Esophagus squamous epithelium (tissue), 5 donors: ENCODE measurements at regions not wholly inside any gene's neighbourhood (a gene's known extent, or its start where the extent isn't known, plus 50 kb on each side); places are given as distances from the start of the nearest gene placed in this dataset.

Experiments used
- DNase-seq: peaks from one replicate; lab custom pipeline; 2025; lab: John Stamatoyannopoulos, UW
- H3K27ac ChIP-seq, 4 donors: fragments of 200-600 bp; sonication (generic); one replicate each; pipeline ENCODE4 v1.5.1; 2016 to 2019; ENCODE audit warnings: mild to moderate bottlenecking in 1 of 4
- H3K27me3 ChIP-seq, 4 donors: fragments of 200-600 bp; sonication (generic); 1 replicate in 3 of 4; 2 replicates in 1 of 4; pipeline versions ENCODE4 v1.5.1 to v1.6.0; 2017 to 2021; ENCODE audit warnings: antibody characterized with exemption in 1 of 4
- H3K36me3 ChIP-seq, 3 donors: fragments of 200-600 bp; sonication (generic); one replicate each; pipeline ENCODE4 v1.5.1; 2016 to 2019
- H3K4me1 ChIP-seq, 3 donors: fragments of 200-600 bp; sonication (generic); one replicate each; pipeline ENCODE4 v1.5.1; 2017 to 2019
- H3K4me3 ChIP-seq, 4 donors: fragments of 200-600 bp; sonication (generic); 1 replicate in 3 of 4; 2 replicates in 1 of 4; pipeline ENCODE4 v1.5.1; 2016 to 2019; ENCODE audit warnings: mild to moderate bottlenecking in 2 of 4, moderate library complexity in 1 of 4
- H3K9me3 ChIP-seq, 3 donors: fragments of 200-600 bp; sonication (generic); one replicate each; pipeline ENCODE4 v1.5.1; 2016 to 2019
- CTCF ChIP-seq, 6 experiments: fragments of 450-650 bp in 4 of 6; fragments of 200-600 bp in 2 of 6; sonication (generic) in 2 of 6; IDR thresholded peaks; one replicate each; pipeline ENCODE4 v1.5.1; 2016 to 2019; ENCODE audit warnings: antibody characterized with exemption in 6 of 6, mild to moderate bottlenecking in 4 of 6, moderate library complexity in 4 of 6
- POLR2A ChIP-seq, 4 donors: fragments of 450-650 bp; IDR thresholded peaks; one replicate each; pipeline ENCODE4 v1.6.1; 2017; ENCODE audit warnings: antibody characterized with exemption in 4 of 4, mild to moderate bottlenecking in 4 of 4, moderate library complexity in 3 of 4
- WGBS, 2 donors: methylation state at CpG; one replicate each; pipeline ENCODE4 v1.1.5; 2018; 5-methylcytosine and 5-hydroxymethylcytosine counted together
- intact Hi-C: fragments of 100-400 bp; cut with DNase I; formaldehyde crosslinking; loops from one replicate; pipeline ENCODE4 v1.15.0; 2022
- donor health status: DM: yes; HTN: yes; CAD: no.

- intact Hi-C loops, result no loop called here
Measured at GRCh38 chr3:163915280-163915679, 1163.0 kb downstream of the SI start.

GRCh38 chr3:163914567-163914966 is 1163.7 kb downstream of the SI start:
- intact Hi-C loops, result no loop called here
- H3K27ac ChIP-seq, result no peak overlapping the region
- H3K27me3 ChIP-seq, result no peaks in the 10 kb centered on the region
- no peak overlapping the region for H3K4me3 ChIP-seq
- no peak for TF ChIP-seq CTCF (IDR thresholded peaks at IDR 0.05)
- DNase-seq, result no peak
- 93 to 100% methylated on average over 1 of the region's 1 CpG for WGBS, 2 donors
- no peaks in the 10 kb centered on the region for H3K4me1 ChIP-seq
- H3K9me3 ChIP-seq, result no peaks in the 10 kb centered on the region
- no peaks in the 10 kb centered on the region for H3K36me3 ChIP-seq

More at GRCh38 chr3:163915280-163915679, 1163.0 kb downstream of the SI start:
- no peak for TF ChIP-seq CTCF (IDR thresholded peaks at IDR 0.05)
- no peak for TF ChIP-seq POLR2A (IDR thresholded peaks at IDR 0.05)
- Histone ChIP-seq H3K9me3 (no peaks in the 10 kb centered on the region), H3K4me1 (no peaks in the 10 kb centered on the region), H3K4me3 (no peak overlapping the region), H3K27ac (no peak overlapping the region), H3K36me3 (no peaks in the 10 kb centered on the region), H3K27me3 (no peaks in the 10 kb centered on the region)
- WGBS, 2 donors, result 70 to 83% methylated on average over 2 of the region's 2 CpGs
- DNase-seq, result no peak

- WGBS, 2 donors, result 80 to 83% methylated on average over 7 of the region's 7 CpGs
- intact Hi-C loops, result no loop called here
Measured at GRCh38 chr3:163891771-163892170, 1186.5 kb downstream of the SI start.

GRCh38 chr3:163890661-163891060 is 1187.6 kb downstream of the SI start:
- Histone ChIP-seq H3K4me1 (no peaks in the 10 kb centered on the region), H3K9me3 (no peaks in the 10 kb centered on the region), H3K4me3 (no peak overlapping the region), H3K36me3 (no peaks in the 10 kb centered on the region), H3K27me3 (no peaks in the 10 kb centered on the region), H3K27ac (no peak overlapping the region)
- 33 to 83% methylated on average over 2 of the region's 2 CpGs for WGBS, 2 donors
- TF ChIP-seq POLR2A (IDR thresholded peaks at IDR 0.05) (no peak), CTCF (IDR thresholded peaks at IDR 0.05) (no peak)
- DNase-seq, result no peak
- intact Hi-C loops, result no loop called here

More at GRCh38 chr3:163891771-163892170, 1186.5 kb downstream of the SI start:
- Histone ChIP-seq H3K9me3 (no peaks in the 10 kb centered on the region), H3K36me3 (no peaks in the 10 kb centered on the region), H3K4me3 (no peak overlapping the region), H3K27ac (no peak overlapping the region), H3K4me1 (no peaks in the 10 kb centered on the region), H3K27me3 (no peaks in the 10 kb centered on the region)
- DNase-seq, result no peak
- no peak for TF ChIP-seq POLR2A (IDR thresholded peaks at IDR 0.05)
- TF ChIP-seq CTCF (IDR thresholded peaks at IDR 0.05), result no peak

- TF ChIP-seq CTCF (IDR thresholded peaks at IDR 0.05) (no peak), POLR2A (IDR thresholded peaks at IDR 0.05) (no peak)
- no peaks in the 10 kb centered on the region for H3K36me3 ChIP-seq
Measured at GRCh38 chr3:163879172-163879571, 1199.1 kb downstream of the SI start.

More at GRCh38 chr3:163879172-163879571, 1199.1 kb downstream of the SI start:
- DNase-seq, result no peak
- Histone ChIP-seq H3K4me1 (no peaks in the 10 kb centered on the region), H3K27ac (no peak overlapping the region), H3K9me3 (peaks cover 0 to 7% (median 0%) of the 10 kb centered on the region in 3 donors), H3K27me3 (no peaks in the 10 kb centered on the region), H3K4me3 (no peak overlapping the region)
- 85% methylated on average over 4 of the region's 4 CpGs for WGBS, 2 donors
- intact Hi-C loops, result no loop called here
